GM23338 (cell line): ENCODE measurements at regions not wholly inside any gene's neighbourhood (a gene's known extent, or its start where the extent isn't known, plus 50 kb on each side); places are given as distances from the start of the nearest gene placed in this dataset.

ENCODE experiments used
- ATAC-seq: fragments of 200-7000 bp; cut with Tn5 transposase; 3 replicates; pipeline ENCODE4 v1.9.1; 2020
- DNase-seq: peaks from one replicate; pipeline ENCODE4 v3.0.0-alpha.2; 2015; ENCODE audit warnings: low spot score
- H2AFZ ChIP-seq: fragments of 200-600 bp; sonication (generic); 2 replicates; pipeline ENCODE4 v1.8.0; 2016; ENCODE audit warnings: antibody characterized with exemption, mild to moderate bottlenecking, moderate library complexity
- H3F3A ChIP-seq: fragments of 200-600 bp; sonication (generic); replicated peaks from 2 replicates; pipeline ENCODE4 v1.8.0; 2017; ENCODE audit warnings: antibody characterized with exemption, mixed run types, low read depth
- H3K27ac ChIP-seq: fragments of 200-600 bp; sonication (generic); 2 replicates; pipeline ENCODE4 v1.6.1; 2016; ENCODE audit warnings: low read depth
- H3K27me3 ChIP-seq: fragments of 200-600 bp; sonication (generic); 2 replicates; pipeline ENCODE4 v1.8.0; 2016; ENCODE audit warnings: mild to moderate bottlenecking, mixed run types, moderate library complexity; ENCODE audit not compliant: insufficient read depth
- H3K36me3 ChIP-seq: fragments of 200-600 bp; sonication (generic); 2 replicates; pipeline ENCODE4 v1.8.0; 2016; ENCODE audit warnings: mild to moderate bottlenecking; ENCODE audit not compliant: insufficient read depth
- H3K4me1 ChIP-seq: fragments of 200-600 bp; sonication (generic); 2 replicates; pipeline ENCODE4 v1.8.0; 2016; ENCODE audit warnings: mild to moderate bottlenecking, moderate library complexity; ENCODE audit not compliant: insufficient read depth
- H3K4me2 ChIP-seq: fragments of 200-600 bp; sonication (generic); 2 replicates; pipeline ENCODE4 v1.7.1; 2017; ENCODE audit warnings: mixed run types
- H3K4me3 ChIP-seq: fragments of 200-600 bp; sonication (generic); 2 replicates; pipeline ENCODE4 v1.6.1; 2016; ENCODE audit warnings: mixed run types
- H3K79me2 ChIP-seq: fragments of 200-600 bp; sonication (generic); replicated peaks from 2 replicates; pipeline ENCODE4 v1.8.0; 2017; ENCODE audit warnings: mild to moderate bottlenecking; ENCODE audit not compliant: insufficient read depth
- H3K9me2 ChIP-seq: fragments of 200-600 bp; sonication (generic); 2 replicates; pipeline ENCODE4 v1.8.0; 2017; ENCODE audit not compliant: insufficient read depth
- H4K20me1 ChIP-seq: fragments of 200-600 bp; sonication (generic); replicated peaks from 2 replicates; pipeline ENCODE4 v1.8.0; 2017; ENCODE audit warnings: mild to moderate bottlenecking; ENCODE audit not compliant: insufficient read depth
- H3K27ac Mint-ChIP-seq: 2 replicates; pipeline ENCODE4 v1.8.0; 2020; ENCODE audit warnings: inconsistent platforms, mild to moderate bottlenecking, moderate library complexity, mixed read lengths
- H3K27me3 Mint-ChIP-seq: 3 replicates; pipeline ENCODE4 v1.8.0; 2022; ENCODE audit warnings: low read depth, mild to moderate bottlenecking, moderate library complexity, mixed read lengths, inconsistent platforms; ENCODE audit not compliant: insufficient read depth, poor library complexity
- H3K36me3 Mint-ChIP-seq: 3 replicates; pipeline ENCODE4 v1.8.0; 2021; ENCODE audit warnings: low read depth, mild to moderate bottlenecking, inconsistent platforms, moderate library complexity, mixed read lengths
- H3K4me1 Mint-ChIP-seq: 3 replicates; pipeline ENCODE4 v1.8.0; 2020; ENCODE audit warnings: mild to moderate bottlenecking, inconsistent platforms, mixed read lengths
- H3K4me3 Mint-ChIP-seq: 3 replicates; pipeline ENCODE4 v1.8.0; 2021; ENCODE audit warnings: moderate library complexity, mild to moderate bottlenecking, inconsistent platforms, mixed read lengths
- H3K9me3 Mint-ChIP-seq: 3 replicates; pipeline ENCODE4 v1.8.0; 2020; ENCODE audit warnings: moderate library complexity, mild to moderate bottlenecking, inconsistent platforms, mixed read lengths
- CREB1 ChIP-seq: fragments of 250-450 bp; sonication (Bioruptor Pico); IDR thresholded peaks from 2 replicates; pipeline ENCODE4 v1.5.0; 2020; ENCODE audit warnings: low read depth, mild to moderate bottlenecking, moderate library complexity
- EZH2 ChIP-seq: fragments of 200-600 bp; sonication (generic); IDR thresholded peaks from one replicate; pipeline ENCODE4 v1.8.0; 2017; ENCODE audit warnings: antibody characterized with exemption, mild to moderate bottlenecking, low read depth; ENCODE audit not compliant: unreplicated experiment
- EZH2phosphoT487 ChIP-seq: fragments of 200-600 bp; sonication (generic); IDR thresholded peaks from one replicate; pipeline ENCODE4 v1.8.1; 2018; ENCODE audit warnings: antibody characterized with exemption; ENCODE audit not compliant: unreplicated experiment
- JUNB ChIP-seq: IDR thresholded peaks from one replicate; pipeline ENCODE4 v1.6.1; 2016; ENCODE audit warnings: antibody characterized with exemption; ENCODE audit not compliant: unreplicated experiment
- NANOG ChIP-seq: IDR thresholded peaks from 2 replicates; pipeline ENCODE4 v1.6.1; 2016; ENCODE audit warnings: antibody characterized with exemption, borderline replicate concordance
- POLR2AphosphoS5 ChIP-seq: IDR thresholded peaks from 2 replicates; pipeline ENCODE4 v1.6.1; 2016; ENCODE audit warnings: antibody characterized with exemption, low read depth
- STAT1 ChIP-seq: IDR thresholded peaks from one replicate; pipeline ENCODE4 v1.6.1; 2016; ENCODE audit warnings: antibody characterized with exemption; ENCODE audit not compliant: unreplicated experiment
- ZNF114 ChIP-seq: fragments of 250-450 bp; sonication (Bioruptor Pico); IDR thresholded peaks from 2 replicates; pipeline ENCODE4 v1.5.0; 2020; ENCODE audit warnings: mild to moderate bottlenecking, moderate library complexity
- ZNF331 ChIP-seq: fragments of 250-450 bp; sonication (Bioruptor Pico); IDR thresholded peaks from 2 replicates; pipeline ENCODE4 v1.5.0; 2020; ENCODE audit warnings: low read depth, mild to moderate bottlenecking, moderate library complexity
- TF ChIP-seq, protein P1 (sequence below), 2 experiments: fragments of 200-600 bp in 1 of 2; sonication (generic) in 1 of 2; conservative IDR thresholded peaks; 2 replicates each; pipeline versions ENCODE4 v1.5.1 to v1.6.1; 2016 to 2017; ENCODE audit warnings: antibody characterized with exemption in 2 of 2, low read depth in 2 of 2, mild to moderate bottlenecking in 2 of 2, moderate library complexity in 1 of 2
- TF ChIP-seq, protein P2 (sequence below): IDR thresholded peaks from one replicate; pipeline ENCODE4 v1.6.1; 2018; ENCODE audit warnings: antibody characterized with exemption; ENCODE audit not compliant: unreplicated experiment
- TF ChIP-seq, protein P3 (sequence below): IDR thresholded peaks from 2 replicates; pipeline ENCODE4 v1.6.1; 2016; ENCODE audit warnings: antibody characterized with exemption
- TF ChIP-seq, protein P4 (sequence below): fragments of 250-450 bp; sonication (Bioruptor Pico); IDR thresholded peaks from 2 replicates; pipeline ENCODE4 v1.5.0; 2020; ENCODE audit warnings: mild to moderate bottlenecking, moderate library complexity

DNA sequence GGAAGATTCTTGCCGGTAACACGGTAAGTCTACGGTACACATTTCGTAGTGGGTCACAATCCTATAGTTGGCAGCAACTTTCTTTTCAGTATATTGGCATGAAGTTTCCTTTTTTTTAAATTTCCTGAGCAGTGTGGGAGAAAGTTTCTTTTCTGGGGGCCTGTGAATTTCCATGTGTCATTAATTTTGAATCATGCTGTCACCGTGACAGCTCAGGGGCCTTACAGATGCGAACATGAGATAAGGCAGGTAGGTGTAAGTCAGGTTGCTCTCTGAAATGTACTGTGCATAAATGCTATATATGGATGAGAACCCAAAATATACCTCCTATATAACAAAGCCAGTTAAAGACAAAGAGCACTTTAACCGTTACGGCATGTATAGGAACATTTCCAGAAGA, 65.4 kb upstream of the SEM1 start:
- H3K27me3 Mint-ChIP-seq, result no peaks in the 10 kb centered on the region
- H3K36me3 Mint-ChIP-seq, result no peaks in the 10 kb centered on the region
- no peaks in the 10 kb centered on the region for H3K9me2 ChIP-seq
- H3K9me3 Mint-ChIP-seq, result no peaks in the 10 kb centered on the region
- no peaks in the 10 kb centered on the region for H3K36me3 ChIP-seq
- TF ChIP-seq ZNF331 (CRISPR knock-in tag), result no peak
- TF ChIP-seq JUNB, result no peak
- TF ChIP-seq, protein P1, sequence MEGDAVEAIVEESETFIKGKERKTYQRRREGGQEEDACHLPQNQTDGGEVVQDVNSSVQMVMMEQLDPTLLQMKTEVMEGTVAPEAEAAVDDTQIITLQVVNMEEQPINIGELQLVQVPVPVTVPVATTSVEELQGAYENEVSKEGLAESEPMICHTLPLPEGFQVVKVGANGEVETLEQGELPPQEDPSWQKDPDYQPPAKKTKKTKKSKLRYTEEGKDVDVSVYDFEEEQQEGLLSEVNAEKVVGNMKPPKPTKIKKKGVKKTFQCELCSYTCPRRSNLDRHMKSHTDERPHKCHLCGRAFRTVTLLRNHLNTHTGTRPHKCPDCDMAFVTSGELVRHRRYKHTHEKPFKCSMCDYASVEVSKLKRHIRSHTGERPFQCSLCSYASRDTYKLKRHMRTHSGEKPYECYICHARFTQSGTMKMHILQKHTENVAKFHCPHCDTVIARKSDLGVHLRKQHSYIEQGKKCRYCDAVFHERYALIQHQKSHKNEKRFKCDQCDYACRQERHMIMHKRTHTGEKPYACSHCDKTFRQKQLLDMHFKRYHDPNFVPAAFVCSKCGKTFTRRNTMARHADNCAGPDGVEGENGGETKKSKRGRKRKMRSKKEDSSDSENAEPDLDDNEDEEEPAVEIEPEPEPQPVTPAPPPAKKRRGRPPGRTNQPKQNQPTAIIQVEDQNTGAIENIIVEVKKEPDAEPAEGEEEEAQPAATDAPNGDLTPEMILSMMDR (conservative IDR thresholded peaks at IDR 0.05; ENCODE audit: low read depth in 2 of 2), result no peak
- TF ChIP-seq STAT1, result no peak
- no peak for TF ChIP-seq CREB1
- no peak for TF ChIP-seq POLR2AphosphoS5
- TF ChIP-seq EZH2phosphoT487, result no peak
- TF ChIP-seq, protein P2, sequence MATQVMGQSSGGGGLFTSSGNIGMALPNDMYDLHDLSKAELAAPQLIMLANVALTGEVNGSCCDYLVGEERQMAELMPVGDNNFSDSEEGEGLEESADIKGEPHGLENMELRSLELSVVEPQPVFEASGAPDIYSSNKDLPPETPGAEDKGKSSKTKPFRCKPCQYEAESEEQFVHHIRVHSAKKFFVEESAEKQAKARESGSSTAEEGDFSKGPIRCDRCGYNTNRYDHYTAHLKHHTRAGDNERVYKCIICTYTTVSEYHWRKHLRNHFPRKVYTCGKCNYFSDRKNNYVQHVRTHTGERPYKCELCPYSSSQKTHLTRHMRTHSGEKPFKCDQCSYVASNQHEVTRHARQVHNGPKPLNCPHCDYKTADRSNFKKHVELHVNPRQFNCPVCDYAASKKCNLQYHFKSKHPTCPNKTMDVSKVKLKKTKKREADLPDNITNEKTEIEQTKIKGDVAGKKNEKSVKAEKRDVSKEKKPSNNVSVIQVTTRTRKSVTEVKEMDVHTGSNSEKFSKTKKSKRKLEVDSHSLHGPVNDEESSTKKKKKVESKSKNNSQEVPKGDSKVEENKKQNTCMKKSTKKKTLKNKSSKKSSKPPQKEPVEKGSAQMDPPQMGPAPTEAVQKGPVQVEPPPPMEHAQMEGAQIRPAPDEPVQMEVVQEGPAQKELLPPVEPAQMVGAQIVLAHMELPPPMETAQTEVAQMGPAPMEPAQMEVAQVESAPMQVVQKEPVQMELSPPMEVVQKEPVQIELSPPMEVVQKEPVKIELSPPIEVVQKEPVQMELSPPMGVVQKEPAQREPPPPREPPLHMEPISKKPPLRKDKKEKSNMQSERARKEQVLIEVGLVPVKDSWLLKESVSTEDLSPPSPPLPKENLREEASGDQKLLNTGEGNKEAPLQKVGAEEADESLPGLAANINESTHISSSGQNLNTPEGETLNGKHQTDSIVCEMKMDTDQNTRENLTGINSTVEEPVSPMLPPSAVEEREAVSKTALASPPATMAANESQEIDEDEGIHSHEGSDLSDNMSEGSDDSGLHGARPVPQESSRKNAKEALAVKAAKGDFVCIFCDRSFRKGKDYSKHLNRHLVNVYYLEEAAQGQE, result no peak
- TF ChIP-seq ZNF114, result no peak
- no peak for TF ChIP-seq NANOG
- TF ChIP-seq, protein P3, sequence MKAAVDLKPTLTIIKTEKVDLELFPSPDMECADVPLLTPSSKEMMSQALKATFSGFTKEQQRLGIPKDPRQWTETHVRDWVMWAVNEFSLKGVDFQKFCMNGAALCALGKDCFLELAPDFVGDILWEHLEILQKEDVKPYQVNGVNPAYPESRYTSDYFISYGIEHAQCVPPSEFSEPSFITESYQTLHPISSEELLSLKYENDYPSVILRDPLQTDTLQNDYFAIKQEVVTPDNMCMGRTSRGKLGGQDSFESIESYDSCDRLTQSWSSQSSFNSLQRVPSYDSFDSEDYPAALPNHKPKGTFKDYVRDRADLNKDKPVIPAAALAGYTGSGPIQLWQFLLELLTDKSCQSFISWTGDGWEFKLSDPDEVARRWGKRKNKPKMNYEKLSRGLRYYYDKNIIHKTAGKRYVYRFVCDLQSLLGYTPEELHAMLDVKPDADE, result no peak
- no peak for TF ChIP-seq EZH2
- TF ChIP-seq, protein P4, sequence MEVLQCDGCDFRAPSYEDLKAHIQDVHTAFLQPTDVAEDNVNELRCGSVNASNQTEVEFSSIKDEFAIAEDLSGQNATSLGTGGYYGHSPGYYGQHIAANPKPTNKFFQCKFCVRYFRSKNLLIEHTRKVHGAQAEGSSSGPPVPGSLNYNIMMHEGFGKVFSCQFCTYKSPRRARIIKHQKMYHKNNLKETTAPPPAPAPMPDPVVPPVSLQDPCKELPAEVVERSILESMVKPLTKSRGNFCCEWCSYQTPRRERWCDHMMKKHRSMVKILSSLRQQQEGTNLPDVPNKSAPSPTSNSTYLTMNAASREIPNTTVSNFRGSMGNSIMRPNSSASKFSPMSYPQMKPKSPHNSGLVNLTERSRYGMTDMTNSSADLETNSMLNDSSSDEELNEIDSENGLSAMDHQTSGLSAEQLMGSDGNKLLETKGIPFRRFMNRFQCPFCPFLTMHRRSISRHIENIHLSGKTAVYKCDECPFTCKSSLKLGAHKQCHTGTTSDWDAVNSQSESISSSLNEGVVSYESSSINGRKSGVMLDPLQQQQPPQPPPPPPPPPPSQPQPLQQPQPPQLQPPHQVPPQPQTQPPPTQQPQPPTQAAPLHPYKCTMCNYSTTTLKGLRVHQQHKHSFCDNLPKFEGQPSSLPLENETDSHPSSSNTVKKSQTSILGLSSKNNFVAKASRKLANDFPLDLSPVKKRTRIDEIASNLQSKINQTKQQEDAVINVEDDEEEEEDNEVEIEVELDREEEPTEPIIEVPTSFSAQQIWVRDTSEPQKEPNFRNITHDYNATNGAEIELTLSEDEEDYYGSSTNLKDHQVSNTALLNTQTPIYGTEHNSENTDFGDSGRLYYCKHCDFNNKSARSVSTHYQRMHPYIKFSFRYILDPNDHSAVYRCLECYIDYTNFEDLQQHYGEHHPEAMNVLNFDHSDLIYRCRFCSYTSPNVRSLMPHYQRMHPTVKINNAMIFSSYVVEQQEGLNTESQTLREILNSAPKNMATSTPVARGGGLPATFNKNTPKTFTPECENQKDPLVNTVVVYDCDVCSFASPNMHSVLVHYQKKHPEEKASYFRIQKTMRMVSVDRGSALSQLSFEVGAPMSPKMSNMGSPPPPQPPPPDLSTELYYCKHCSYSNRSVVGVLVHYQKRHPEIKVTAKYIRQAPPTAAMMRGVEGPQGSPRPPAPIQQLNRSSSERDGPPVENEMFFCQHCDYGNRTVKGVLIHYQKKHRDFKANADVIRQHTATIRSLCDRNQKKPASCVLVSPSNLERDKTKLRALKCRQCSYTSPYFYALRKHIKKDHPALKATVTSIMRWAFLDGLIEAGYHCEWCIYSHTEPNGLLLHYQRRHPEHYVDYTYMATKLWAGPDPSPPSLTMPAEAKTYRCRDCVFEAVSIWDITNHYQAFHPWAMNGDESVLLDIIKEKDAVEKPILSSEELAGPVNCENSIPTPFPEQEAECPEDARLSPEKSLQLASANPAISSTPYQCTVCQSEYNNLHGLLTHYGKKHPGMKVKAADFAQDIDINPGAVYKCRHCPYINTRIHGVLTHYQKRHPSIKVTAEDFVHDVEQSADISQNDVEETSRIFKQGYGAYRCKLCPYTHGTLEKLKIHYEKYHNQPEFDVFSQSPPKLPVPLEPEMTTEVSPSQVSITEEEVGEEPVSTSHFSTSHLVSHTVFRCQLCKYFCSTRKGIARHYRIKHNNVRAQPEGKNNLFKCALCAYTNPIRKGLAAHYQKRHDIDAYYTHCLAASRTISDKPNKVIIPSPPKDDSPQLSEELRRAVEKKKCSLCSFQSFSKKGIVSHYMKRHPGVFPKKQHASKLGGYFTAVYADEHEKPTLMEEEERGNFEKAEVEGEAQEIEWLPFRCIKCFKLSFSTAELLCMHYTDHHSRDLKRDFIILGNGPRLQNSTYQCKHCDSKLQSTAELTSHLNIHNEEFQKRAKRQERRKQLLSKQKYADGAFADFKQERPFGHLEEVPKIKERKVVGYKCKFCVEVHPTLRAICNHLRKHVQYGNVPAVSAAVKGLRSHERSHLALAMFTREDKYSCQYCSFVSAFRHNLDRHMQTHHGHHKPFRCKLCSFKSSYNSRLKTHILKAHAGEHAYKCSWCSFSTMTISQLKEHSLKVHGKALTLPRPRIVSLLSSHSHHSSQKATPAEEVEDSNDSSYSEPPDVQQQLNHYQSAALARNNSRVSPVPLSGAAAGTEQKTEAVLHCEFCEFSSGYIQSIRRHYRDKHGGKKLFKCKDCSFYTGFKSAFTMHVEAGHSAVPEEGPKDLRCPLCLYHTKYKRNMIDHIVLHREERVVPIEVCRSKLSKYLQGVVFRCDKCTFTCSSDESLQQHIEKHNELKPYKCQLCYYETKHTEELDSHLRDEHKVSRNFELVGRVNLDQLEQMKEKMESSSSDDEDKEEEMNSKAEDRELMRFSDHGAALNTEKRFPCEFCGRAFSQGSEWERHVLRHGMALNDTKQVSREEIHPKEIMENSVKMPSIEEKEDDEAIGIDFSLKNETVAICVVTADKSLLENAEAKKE (CRISPR knock-in tag), result no peak
- DNase-seq, result no peak
- H4K20me1 ChIP-seq, result no peaks in the 10 kb centered on the region
- no peaks in the 10 kb centered on the region for H3K4me1 ChIP-seq
- H3K27ac ChIP-seq, result no peak overlapping the region
- no peaks in the 10 kb centered on the region for H3F3A ChIP-seq
- H3K79me2 ChIP-seq, result no peaks in the 10 kb centered on the region
- H3K4me3 ChIP-seq, result no peak overlapping the region
- ATAC-seq, result no peak
- H3K27ac Mint-ChIP-seq, result no peak overlapping the region
- no peaks in the 10 kb centered on the region for H3K27me3 ChIP-seq
- peaks cover 5% of the 10 kb centered on the region for H3K4me1 Mint-ChIP-seq
- no peak overlapping the region for H3K4me2 ChIP-seq
- H2AFZ ChIP-seq, result no peak overlapping the region
- no peak overlapping the region for H3K4me3 Mint-ChIP-seq
